GM12864 (cell line): ENCODE measurements at regions not wholly inside any gene's neighbourhood (a gene's known extent, or its start where the extent isn't known, plus 50 kb on each side); places are given as distances from the start of the nearest gene placed in this dataset.

ENCODE experiments used
- DNase-seq: peaks from one replicate; pipeline ENCODE4 v3.0.0-alpha.2; 2011; ENCODE audit warnings: low read depth
- H3K4me3 ChIP-seq: 2 replicates; pipeline ENCODE4 v1.5.1; 2011; ENCODE audit warnings: mild to moderate bottlenecking, low read depth, low read length, control low read depth
- TF ChIP-seq, protein P1 (sequence below): IDR thresholded peaks from 2 replicates; pipeline ENCODE4 v1.5.1; 2011; ENCODE audit warnings: low read depth, mild to moderate bottlenecking, moderate library complexity, low read length, control low read depth, inconsistent platforms; ENCODE audit errors: missing control alignments

DNA sequence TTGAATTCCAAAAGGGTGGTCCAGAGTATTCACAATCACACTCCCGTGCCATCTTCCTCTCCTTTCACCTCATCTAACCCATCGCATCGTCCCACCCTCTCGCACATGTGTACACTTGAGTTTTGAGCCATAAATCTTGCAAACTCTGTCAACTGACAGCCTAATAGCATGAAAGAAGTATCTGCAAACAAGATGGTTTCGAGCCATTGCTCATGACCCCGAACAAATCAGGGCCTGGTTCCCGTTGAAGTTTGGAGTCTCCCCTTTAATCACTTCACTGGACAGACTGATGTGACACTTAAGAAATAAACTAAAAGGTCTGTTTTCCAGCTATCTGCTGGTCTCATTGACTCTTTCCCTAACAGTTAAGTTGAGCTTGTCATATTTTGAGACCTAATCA is 223.6 kb upstream of the SOX5 start:
- no peak for DNase-seq
- H3K4me3 ChIP-seq: no peak overlapping the region
- TF ChIP-seq, protein P1, sequence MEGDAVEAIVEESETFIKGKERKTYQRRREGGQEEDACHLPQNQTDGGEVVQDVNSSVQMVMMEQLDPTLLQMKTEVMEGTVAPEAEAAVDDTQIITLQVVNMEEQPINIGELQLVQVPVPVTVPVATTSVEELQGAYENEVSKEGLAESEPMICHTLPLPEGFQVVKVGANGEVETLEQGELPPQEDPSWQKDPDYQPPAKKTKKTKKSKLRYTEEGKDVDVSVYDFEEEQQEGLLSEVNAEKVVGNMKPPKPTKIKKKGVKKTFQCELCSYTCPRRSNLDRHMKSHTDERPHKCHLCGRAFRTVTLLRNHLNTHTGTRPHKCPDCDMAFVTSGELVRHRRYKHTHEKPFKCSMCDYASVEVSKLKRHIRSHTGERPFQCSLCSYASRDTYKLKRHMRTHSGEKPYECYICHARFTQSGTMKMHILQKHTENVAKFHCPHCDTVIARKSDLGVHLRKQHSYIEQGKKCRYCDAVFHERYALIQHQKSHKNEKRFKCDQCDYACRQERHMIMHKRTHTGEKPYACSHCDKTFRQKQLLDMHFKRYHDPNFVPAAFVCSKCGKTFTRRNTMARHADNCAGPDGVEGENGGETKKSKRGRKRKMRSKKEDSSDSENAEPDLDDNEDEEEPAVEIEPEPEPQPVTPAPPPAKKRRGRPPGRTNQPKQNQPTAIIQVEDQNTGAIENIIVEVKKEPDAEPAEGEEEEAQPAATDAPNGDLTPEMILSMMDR: no peak

DNA sequence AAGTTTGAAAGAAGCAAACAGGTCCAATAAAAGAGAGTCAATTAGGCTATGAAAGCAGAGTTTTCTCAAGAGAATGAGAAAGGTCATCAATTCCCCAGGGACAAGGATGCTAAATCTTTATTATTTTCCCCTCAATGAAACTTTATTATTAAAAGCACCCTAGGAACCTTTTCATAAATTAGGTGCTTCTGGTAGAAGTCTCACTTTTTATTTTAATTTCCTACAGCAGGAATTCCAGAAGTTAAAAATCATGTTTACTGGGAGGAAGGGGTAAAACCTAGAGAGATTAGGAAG is 223.2 kb upstream of the SOX5 start:
- no peak overlapping the region for H3K4me3 ChIP-seq
- DNase-seq: no peak
- TF ChIP-seq, protein P1: no peak

DNA sequence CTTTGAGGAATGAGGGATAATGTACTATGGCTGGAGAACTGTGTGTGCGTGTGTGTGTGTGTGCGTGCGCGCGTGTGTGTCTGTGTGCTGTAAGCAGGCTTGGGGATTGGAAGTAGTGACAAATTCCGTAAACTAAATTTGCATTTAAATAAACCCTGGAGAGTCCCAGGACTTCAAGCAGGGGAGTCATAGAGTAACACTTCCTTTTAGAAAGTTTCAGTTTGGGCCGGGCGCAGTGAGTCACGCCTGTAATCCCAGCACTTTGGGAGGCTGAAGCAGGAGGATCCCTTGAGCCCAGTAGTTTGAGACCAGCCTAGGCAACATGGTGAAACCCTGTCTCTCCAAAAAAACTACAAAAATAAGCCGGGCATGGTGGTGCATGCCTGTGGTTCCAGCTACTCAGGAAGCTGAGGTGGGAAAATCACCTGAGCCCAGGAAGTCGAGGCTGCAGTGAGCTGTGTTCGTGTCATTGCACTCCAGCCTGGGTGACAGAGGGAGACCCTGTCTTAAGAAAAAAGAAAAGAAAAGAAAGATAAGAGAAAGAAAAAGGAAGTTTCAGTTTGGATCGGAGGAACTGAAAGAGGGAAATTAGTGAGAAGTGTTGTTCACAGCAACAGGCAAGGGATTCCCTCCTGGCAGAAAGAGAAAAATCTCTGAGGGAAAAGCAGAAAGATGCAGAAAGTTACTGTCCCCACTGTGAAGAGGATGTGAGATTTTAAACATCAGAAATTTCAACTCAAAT is 222.7 kb upstream of the SOX5 start:
- DNase-seq: peak; percentile 45
- H3K4me3 ChIP-seq: no peak overlapping the region
- TF ChIP-seq, protein P1: no peak

DNA sequence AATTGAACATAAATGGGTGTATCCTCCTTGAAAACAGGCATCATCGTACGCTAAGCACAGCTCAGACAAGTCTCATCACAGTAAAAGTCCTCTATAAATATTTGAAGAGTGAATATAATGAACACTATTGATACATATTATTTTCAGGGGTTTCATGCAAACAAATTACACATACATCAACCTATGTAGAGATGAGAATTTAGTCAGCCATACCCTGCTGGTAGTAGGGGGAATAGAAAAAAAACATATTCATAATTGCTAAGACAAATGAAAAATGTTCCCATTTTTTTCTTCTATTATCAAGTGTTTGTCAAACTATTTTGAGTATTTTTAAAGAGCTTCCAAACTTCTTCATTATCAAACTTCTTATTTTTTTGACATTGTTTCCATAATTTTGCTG is 205.6 kb upstream of the SOX5 start:
- TF ChIP-seq, protein P1: no peak
- DNase-seq: no peak
- no peak overlapping the region for H3K4me3 ChIP-seq

DNA sequence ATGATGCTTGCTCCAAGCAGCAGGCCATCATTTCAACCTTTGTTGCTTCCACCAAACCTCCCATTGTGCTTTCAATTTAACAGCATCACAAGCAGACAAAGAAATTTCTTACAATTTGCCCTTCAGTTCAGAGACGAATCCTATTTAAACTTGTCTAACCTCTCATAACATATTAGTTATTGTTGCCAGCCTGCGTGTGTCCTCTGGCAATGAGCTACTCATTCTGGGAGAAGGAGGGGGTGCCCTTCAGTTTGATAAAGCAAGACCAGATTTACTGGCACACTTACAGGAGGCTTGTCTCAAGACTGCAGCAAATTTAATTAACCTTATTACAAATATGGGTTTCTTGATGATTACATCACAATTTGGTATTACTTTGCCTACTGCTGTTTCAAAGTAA is 203.6 kb upstream of the SOX5 start:
- TF ChIP-seq, protein P1: no peak

DNA sequence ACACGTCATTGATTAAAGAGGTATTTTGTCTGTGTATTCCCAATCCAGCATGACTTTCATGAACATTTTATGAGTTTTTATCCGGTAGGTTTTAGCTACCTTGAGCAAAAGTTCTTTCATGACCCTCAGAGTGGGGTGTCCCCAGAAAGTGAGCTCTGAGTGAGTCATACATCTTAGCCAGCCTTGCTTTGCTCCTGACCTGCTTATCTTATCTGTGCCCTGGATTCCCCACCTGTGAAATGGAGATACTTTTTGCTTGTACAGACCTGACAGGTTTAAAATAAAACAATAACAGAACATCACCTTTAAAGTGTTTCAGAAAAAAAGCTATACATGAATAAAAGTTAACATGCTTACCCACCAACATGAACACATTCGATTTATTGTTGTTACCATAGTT is 202.8 kb upstream of the SOX5 start:
- no peak for DNase-seq
- TF ChIP-seq, protein P1: no peak
- H3K4me3 ChIP-seq: no peak overlapping the region

More for the DNA sequence above, 203.6 kb upstream of the SOX5 start:
- DNase-seq: no peak
- H3K4me3 ChIP-seq: no peak overlapping the region

DNA sequence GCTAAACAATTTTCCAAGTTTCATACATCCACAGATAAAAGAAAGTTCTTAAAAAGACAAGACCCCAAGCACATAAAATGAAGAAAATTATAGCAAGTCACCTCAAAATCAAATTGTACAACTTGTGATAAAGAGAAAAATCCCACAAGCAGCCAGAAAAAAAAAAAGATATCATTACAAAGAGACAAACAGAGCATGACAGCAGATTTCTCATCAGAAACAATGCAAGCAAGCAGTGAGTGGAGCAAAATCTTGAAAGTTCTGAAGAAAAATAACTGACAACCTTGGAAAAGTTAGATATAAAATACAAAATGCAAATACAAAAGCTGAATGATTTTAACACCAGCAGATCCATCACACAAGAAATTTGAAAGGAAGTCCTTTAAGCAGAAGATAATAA is 194.5 kb upstream of the SOX5 start:
- TF ChIP-seq, protein P1: no peak
- DNase-seq: no peak
- H3K4me3 ChIP-seq: no peak overlapping the region
